ENCODE measurements at regions not wholly inside any gene's neighbourhood (a gene's known extent, or its start where the extent isn't known, plus 50 kb on each side); places are given as distances from the start of the nearest gene placed in this dataset.

- Mint-ChIP-seq H3K27me3 (ENCODE audit: low read depth, poor library complexity) (peaks cover 2% of the 10 kb centered on the region), H3K9me3 (no peaks in the 10 kb centered on the region), H3K36me3 (ENCODE audit: low read depth) (no peaks in the 10 kb centered on the region), H3K4me3 (no peak overlapping the region), H3K27ac (no peak overlapping the region), H3K4me1 (no peaks in the 10 kb centered on the region)
- TF ChIP-seq CTCF (IDR thresholded peaks at IDR 0.05), result no peak
- DNase-seq, result no peak
These were observed 289.6 kb upstream of the SMIM31 start for GRCh38 chr4:164464313-164464712.

- TF ChIP-seq CTCF (IDR thresholded peaks at IDR 0.05), result no peak
- Mint-ChIP-seq H3K4me3 (no peak overlapping the region), H3K4me1 (no peaks in the 10 kb centered on the region)
These were observed 286.4 kb upstream of the SMIM31 start for GRCh38 chr4:164467493-164467892.

GRCh38 chr4:164481306-164482091 lies 272.4 kb upstream of the SMIM31 start:
- Mint-ChIP-seq H3K4me3 (no peak overlapping the region), H3K9me3 (no peaks in the 10 kb centered on the region), H3K36me3 (ENCODE audit: low read depth) (no peaks in the 10 kb centered on the region), H3K27ac (no peak overlapping the region), H3K4me1 (no peaks in the 10 kb centered on the region), H3K27me3 (ENCODE audit: low read depth, poor library complexity) (peaks cover 7% of the 10 kb centered on the region)
- no peak for DNase-seq
- TF ChIP-seq CTCF (IDR thresholded peaks at IDR 0.05), result no peak

More at GRCh38 chr4:164467493-164467892, 286.4 kb upstream of the SMIM31 start:
- Mint-ChIP-seq H3K27ac (no peak overlapping the region), H3K9me3 (no peaks in the 10 kb centered on the region), H3K27me3 (ENCODE audit: low read depth, poor library complexity) (peaks cover 2% of the 10 kb centered on the region), H3K36me3 (ENCODE audit: low read depth) (no peaks in the 10 kb centered on the region)
- DNase-seq, result no peak

GRCh38 chr4:164482092-164482404 lies 271.9 kb upstream of the SMIM31 start:
- H3K9me3 Mint-ChIP-seq, result no peaks in the 10 kb centered on the region
- H3K4me3 Mint-ChIP-seq, result no peak overlapping the region
- no peak overlapping the region for H3K27ac Mint-ChIP-seq
- no peaks in the 10 kb centered on the region for H3K36me3 Mint-ChIP-seq (ENCODE audit: low read depth)
- H3K27me3 Mint-ChIP-seq (ENCODE audit: low read depth, poor library complexity), result peaks cover 7% of the 10 kb centered on the region
- no peak for TF ChIP-seq CTCF (IDR thresholded peaks at IDR 0.05)
- DNase-seq, result no peak
- no peaks in the 10 kb centered on the region for H3K4me1 Mint-ChIP-seq

GRCh38 chr4:164482758-164483157 lies 271.2 kb upstream of the SMIM31 start:
- Mint-ChIP-seq H3K4me3 (no peak overlapping the region), H3K27ac (no peak overlapping the region), H3K27me3 (ENCODE audit: low read depth, poor library complexity) (peaks cover 7% of the 10 kb centered on the region)

More at GRCh38 chr4:164482758-164483157, 271.2 kb upstream of the SMIM31 start:
- TF ChIP-seq CTCF (IDR thresholded peaks at IDR 0.05), result no peak
- H3K36me3 Mint-ChIP-seq (ENCODE audit: low read depth), result no peaks in the 10 kb centered on the region
- no peaks in the 10 kb centered on the region for H3K4me1 Mint-ChIP-seq
- H3K9me3 Mint-ChIP-seq, result no peaks in the 10 kb centered on the region
- no peak for DNase-seq

Measured in nephron progenitor cell (in vitro differentiated cells).